Heart right ventricle (tissue), 16 donors: ENCODE measurements at regions not wholly inside any gene's neighbourhood (a gene's known extent, or its start where the extent isn't known, plus 50 kb on each side); places are given as distances from the start of the nearest gene placed in this dataset.

Experiments
- ATAC-seq, 8 donors: fragments of 200-7000 bp; cut with Tn5 transposase; one replicate each; pipeline ENCODE4 v1.9.1; 2020; ENCODE audit warnings: mild to moderate bottlenecking in 8 of 8, moderate library complexity in 8 of 8, moderate number of reproducible peaks in 1 of 8
- DNase-seq, 2 donors: peaks; one replicate each; pipeline ENCODE4 v3.0.0-alpha.2; 2020
- H3K27ac ChIP-seq, 10 donors: fragments of 200-600 bp; sonication (generic) in 2 of 10; one replicate each; pipeline versions ENCODE4 v1.5.0 to v1.8.0; 2020 to 2022; ENCODE audit warnings: mild to moderate bottlenecking in 3 of 10
- H3K27me3 ChIP-seq, 7 donors: fragments of 200-600 bp; one replicate each; pipeline ENCODE4 v1.8.0; 2021 to 2022; ENCODE audit warnings: mild to moderate bottlenecking in 2 of 7
- H3K36me3 ChIP-seq, 9 donors: fragments of 200-600 bp; sonication (generic) in 1 of 9; one replicate each; pipeline versions ENCODE4 v1.5.0 to v1.8.0; 2020 to 2022; ENCODE audit warnings: mild to moderate bottlenecking in 2 of 9
- H3K4me1 ChIP-seq, 9 donors: fragments of 200-600 bp; sonication (generic) in 1 of 9; one replicate each; pipeline versions ENCODE4 v1.5.0 to v1.8.0; 2020 to 2022; ENCODE audit warnings: mild to moderate bottlenecking in 4 of 9
- H3K4me3 ChIP-seq, 10 donors: fragments of 200-600 bp; sonication (generic) in 2 of 10; one replicate each; pipeline versions ENCODE4 v1.5.0 to v1.8.0; 2020 to 2022; ENCODE audit warnings: mild to moderate bottlenecking in 7 of 10, moderate library complexity in 2 of 10
- H3K9me3 ChIP-seq, 11 donors: fragments of 200-600 bp in 10 of 11; sonication (generic) in 2 of 11; one replicate each; pipeline versions ENCODE4 v1.5.0 to v1.8.0; 2013 to 2022; ENCODE audit warnings: mild to moderate bottlenecking in 2 of 11, control low read depth in 1 of 11, moderate library complexity in 1 of 11
- WGBS, 2 donors: extraction: QIAGEN DNeasy Blood & Tissue Kit; methylation state at CpG; one replicate each; pipeline ENCODE4 v1.1.7; 2013; ENCODE audit warnings: inconsistent platforms in 1 of 2; 5-methylcytosine and 5-hydroxymethylcytosine counted together
- intact Hi-C, 10 donors: fragments of 100-400 bp; cut with DNase I; formaldehyde crosslinking; loops; one replicate each; pipeline versions ENCODE4 v1.11.1 to v1.14.2; 2022
- TF ChIP-seq, protein P1 (sequence below), 9 donors: fragments of 200-600 bp; sonication (generic) in 2 of 9; IDR thresholded peaks; one replicate each; pipeline versions ENCODE4 v1.5.0 to v1.8.0; 2021 to 2022; ENCODE audit warnings: antibody characterized with exemption in 9 of 9, mild to moderate bottlenecking in 5 of 9, moderate library complexity in 1 of 9
- donor health status: Arrhythmogenic right ventricular cardiomyopathy.
- donor health status: ischemic (EF 13 %, LVEDD 7.1; RV severe dilation, severe dysfunction).
- donor health status: healthy with polysubstance abuse.
- donor health status: DM: no; HTN: yes; CAD: no.
- donor health status: DM: no; HTN: no; CAD: no.
- donor health status: ischemic (EF 25% LVEDD 6.9; RV normal size, moderate dysfunction).
- donor health status: ischemic (EF 25% LVEDD 5.7; RV mildly dilated, moderate dysfunction).
- donor health status: healthy.
- donor health status: DM: yes; HTN: yes; CAD: no.
- donor health status: Ischemic cardiomyopathy.
- donor health status: ischemic (EF 35%, LVEDD 5.7; RV mildly dilated, moderate dysfunction).
- donor health status: nonischemic (EF 11% LVEDD 7.7; RV severe dilation, severe dysfunction).
- donor health status: DM: yes; HTN: yes; CAD: no.
- donor health status: PGD.
- donor health status: ischemic (EF 29% LVEDD 5.4; RV normal size, mild dysfunction).
- donor health status: nonischemic (EF 23%, LVEDD 6.1; RV moderate dilation, normal function).

DNA sequence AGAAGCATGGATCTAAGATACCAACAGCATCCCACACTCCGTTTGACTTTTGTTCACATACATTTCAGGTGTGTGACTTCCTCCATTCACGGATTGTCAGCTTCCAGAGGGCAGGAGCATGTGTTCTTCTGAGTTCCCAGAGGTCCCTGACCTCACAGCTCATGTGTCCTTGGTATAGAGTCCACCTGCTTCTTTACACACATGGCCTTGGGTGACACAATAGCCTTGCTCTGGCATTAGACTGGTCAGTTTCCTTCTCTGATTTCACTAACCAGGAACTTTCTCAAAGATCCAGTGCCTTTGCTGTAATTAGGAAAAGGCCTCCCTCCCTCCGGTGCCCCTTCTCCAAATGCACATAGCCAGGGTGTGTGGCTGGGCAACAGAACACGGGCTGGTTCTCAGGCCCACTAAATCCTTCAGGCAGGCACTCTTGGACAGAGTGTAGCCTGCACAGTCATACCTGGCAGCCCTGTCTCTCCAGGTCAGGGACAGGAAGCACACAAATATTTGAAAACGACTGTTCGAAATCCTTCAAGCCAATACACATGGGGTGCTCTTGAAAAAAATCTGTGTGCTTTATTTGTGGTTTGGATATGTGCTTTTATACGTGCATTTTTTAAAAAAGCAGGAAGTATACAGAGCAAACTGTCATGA, 81.1 kb downstream of the TRIM42 start:
- no peak overlapping the region for H3K27ac ChIP-seq
- DNase-seq (no peak), ATAC-seq (no peak)
- H3K4me3 ChIP-seq: no peak overlapping the region
- peaks cover 0 to 17% (median 0%) of the 10 kb centered on the region in 7 donors for H3K27me3 ChIP-seq
- 50 to 63% methylated on average over 7 of the region's 7 CpGs for WGBS, 2 donors
- H3K9me3 ChIP-seq: no peaks in the 10 kb centered on the region
- no peaks in the 10 kb centered on the region for H3K36me3 ChIP-seq
- TF ChIP-seq, protein P1, sequence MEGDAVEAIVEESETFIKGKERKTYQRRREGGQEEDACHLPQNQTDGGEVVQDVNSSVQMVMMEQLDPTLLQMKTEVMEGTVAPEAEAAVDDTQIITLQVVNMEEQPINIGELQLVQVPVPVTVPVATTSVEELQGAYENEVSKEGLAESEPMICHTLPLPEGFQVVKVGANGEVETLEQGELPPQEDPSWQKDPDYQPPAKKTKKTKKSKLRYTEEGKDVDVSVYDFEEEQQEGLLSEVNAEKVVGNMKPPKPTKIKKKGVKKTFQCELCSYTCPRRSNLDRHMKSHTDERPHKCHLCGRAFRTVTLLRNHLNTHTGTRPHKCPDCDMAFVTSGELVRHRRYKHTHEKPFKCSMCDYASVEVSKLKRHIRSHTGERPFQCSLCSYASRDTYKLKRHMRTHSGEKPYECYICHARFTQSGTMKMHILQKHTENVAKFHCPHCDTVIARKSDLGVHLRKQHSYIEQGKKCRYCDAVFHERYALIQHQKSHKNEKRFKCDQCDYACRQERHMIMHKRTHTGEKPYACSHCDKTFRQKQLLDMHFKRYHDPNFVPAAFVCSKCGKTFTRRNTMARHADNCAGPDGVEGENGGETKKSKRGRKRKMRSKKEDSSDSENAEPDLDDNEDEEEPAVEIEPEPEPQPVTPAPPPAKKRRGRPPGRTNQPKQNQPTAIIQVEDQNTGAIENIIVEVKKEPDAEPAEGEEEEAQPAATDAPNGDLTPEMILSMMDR (IDR thresholded peaks at IDR 0.05): no peak
- no peaks in the 10 kb centered on the region for H3K4me1 ChIP-seq
- intact Hi-C loops: no loop called here

DNA sequence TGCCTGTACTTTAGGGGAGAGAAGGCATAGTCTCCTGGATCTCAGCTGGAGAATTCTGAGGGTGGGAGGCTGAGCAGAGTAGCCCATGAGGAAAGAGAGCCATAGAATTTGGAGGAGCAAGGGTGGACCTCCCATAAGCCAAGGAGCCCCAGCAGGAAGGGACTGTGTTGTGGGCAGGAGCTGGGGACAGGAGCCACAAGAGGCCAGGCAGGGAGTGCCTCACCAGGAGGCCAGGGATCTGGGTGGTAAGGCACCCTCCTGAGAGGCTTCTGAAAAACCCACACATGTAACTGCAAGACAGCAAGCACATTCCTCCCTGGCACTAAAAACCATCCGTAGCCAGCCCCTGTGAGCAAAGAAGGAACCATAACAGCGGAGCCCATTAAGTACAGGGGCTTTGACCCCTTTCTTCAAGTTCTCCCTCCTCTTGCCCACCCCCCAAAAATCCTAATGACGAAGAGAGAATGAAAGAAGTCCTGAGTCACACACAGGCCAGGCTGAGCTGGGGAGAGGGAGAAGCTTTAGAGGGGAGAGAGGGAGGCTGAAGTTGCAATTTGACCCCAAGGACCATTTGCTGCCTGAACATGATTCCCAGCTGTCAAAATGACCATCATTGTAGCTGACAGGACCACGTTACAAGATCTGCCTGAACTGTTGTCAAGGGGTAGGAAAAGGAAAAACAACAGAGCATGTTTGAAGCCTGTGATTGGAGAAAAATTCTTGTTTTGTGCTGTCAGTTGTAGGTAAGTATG, 82.6 kb downstream of the TRIM42 start:
- Histone ChIP-seq H3K36me3 (no peaks in the 10 kb centered on the region), H3K4me1 (no peaks in the 10 kb centered on the region), H3K27me3 (peaks cover 0 to 17% (median 0%) of the 10 kb centered on the region in 7 donors), H3K27ac (no peak overlapping the region), H3K9me3 (no peaks in the 10 kb centered on the region), H3K4me3 (no peak overlapping the region)
- 64 to 70% methylated on average over 4 of the region's 4 CpGs for WGBS, 2 donors
- intact Hi-C loops: no loop called here
- TF ChIP-seq, protein P1 (IDR thresholded peaks at IDR 0.05): no peak
- no peak for ATAC-seq
- DNase-seq: no peak

DNA sequence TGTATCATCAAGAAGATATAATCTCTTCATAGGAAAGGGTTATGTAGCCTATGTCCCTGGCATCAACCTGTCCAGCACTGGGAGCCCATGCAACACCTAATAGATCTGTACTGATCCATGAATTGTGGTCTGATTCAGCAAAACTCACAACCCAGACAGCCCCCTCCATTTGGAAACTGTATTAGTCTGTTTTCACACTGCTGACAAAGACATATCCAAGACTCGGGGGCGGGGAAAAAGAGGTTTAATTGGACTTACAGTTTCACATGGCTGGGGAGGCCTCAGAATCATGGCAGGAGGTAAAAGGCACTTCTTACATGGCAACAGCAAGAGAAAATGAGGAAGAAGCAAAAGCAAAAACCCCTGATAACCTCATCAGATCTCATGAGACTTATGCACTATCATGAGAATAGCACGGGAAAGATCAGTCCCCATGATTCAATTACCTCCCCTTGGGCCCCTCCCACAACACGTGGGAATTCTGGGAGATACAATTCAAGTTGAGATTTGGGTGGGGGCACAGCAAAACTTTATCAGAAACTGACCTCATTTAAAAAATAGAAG, 83.3 kb downstream of the TRIM42 start:
- ATAC-seq (no peak), DNase-seq (no peak)
- 65 to 71% methylated on average over 4 of the region's 4 CpGs for WGBS, 2 donors
- TF ChIP-seq, protein P1 (IDR thresholded peaks at IDR 0.05): no peak
- H3K27me3 ChIP-seq: peaks cover 0 to 13% (median 0%) of the 10 kb centered on the region in 7 donors
- H3K36me3 ChIP-seq: no peaks in the 10 kb centered on the region
- intact Hi-C loops: no loop called here
- no peak overlapping the region for H3K4me3 ChIP-seq
- H3K27ac ChIP-seq: no peak overlapping the region
- H3K4me1 ChIP-seq: no peaks in the 10 kb centered on the region
- no peaks in the 10 kb centered on the region for H3K9me3 ChIP-seq

DNA sequence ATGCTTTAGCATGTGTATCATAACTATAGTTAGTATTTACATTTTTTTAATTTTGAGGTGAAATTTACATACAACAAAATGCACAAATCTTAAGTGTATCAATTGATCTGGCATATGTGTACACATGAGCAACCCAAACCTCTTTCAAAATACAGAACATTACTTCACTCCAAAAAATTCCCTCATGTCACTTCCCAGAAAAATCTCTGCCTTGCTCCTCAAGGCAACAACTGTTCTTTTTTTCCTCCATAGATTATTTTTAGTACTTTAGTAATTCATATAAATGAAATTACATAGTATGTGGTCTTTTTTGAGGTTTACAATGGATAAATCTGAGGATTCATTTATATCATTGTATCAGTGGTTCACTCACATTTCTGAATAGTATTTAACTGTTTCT, 84.9 kb downstream of the TRIM42 start:
- Histone ChIP-seq H3K36me3 (no peaks in the 10 kb centered on the region), H3K4me3 (no peak overlapping the region), H3K27me3 (peaks cover 0 to 8% (median 2%) of the 10 kb centered on the region in 7 donors), H3K27ac (no peak overlapping the region), H3K9me3 (no peaks in the 10 kb centered on the region), H3K4me1 (no peaks in the 10 kb centered on the region)
- no peak for DNase-seq
- no peak for ATAC-seq
- intact Hi-C loops: no loop called here
- TF ChIP-seq, protein P1 (IDR thresholded peaks at IDR 0.05): no peak
